ENCODE measurements at regions not wholly inside any gene's neighbourhood (a gene's known extent, or its start where the extent isn't known, plus 50 kb on each side); places are given as distances from the start of the nearest gene placed in this dataset.

DNA sequence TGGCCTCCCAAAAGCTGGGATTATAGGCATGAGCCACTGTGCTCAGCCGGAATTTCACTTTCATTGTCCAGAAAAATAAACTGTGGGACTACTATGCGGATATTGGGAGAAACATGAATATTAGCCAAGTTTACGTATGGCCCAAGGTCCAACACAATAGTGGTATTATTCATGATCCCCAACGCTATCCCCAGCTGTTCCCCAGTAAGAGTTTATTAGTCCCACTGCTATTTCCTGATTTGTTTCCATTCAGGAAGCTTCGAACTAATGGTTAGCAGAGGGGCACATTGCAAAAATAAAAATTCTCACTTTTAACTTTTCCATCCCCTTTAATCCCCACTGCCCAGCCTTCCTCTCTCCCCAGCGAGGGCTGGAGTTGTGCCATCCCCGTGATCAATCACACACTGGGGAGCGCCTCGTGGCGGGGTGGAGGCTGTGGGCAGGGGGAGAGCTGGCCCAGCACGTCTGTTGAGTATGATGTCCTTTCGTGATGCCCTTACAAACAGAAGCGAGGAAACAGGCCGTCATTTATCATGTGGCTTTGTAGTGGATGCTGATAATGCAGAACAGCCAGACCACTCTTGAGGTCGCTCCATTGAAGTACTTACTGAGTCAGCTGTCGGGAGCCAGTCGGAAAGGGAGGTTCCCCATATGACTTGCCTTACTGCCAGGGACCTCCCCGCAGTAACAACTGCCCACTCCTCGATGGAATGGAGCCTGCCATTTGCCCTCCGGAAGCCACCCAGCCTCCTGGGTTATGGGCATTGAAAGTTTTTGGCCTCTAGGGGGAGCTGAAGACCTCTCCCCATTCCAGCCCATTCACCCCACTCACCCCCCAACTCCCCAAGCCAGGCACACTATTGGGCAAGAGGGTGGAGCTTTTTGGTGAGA, 117.0 kb downstream of the KDR start:
- DNase-seq (ENCODE audit: low spot score in 2 of 2): no peak
- H3K27ac ChIP-seq: no peak overlapping the region
- no peaks in the 10 kb centered on the region for H3K27me3 ChIP-seq
- H3K36me3 ChIP-seq: no peaks in the 10 kb centered on the region
- no peaks in the 10 kb centered on the region for H3K9me3 ChIP-seq
- no peak overlapping the region for H3K4me3 ChIP-seq
- no peak for TF ChIP-seq CTCF (IDR thresholded peaks at IDR 0.05)
- TF ChIP-seq POLR2AphosphoS5 (IDR thresholded peaks at IDR 0.05): no peak
- no peak for TF ChIP-seq EP300 (IDR thresholded peaks at IDR 0.05)
- TF ChIP-seq POLR2A (IDR thresholded peaks at IDR 0.05): no peak
- H3K4me1 ChIP-seq: peaks cover 4% of the 10 kb centered on the region
- WGBS: 67% methylated on average over 19 of the region's 20 CpGs

- no peaks in the 10 kb centered on the region for H3K36me3 ChIP-seq
- TF ChIP-seq POLR2A (IDR thresholded peaks at IDR 0.05) (no peak), EP300 (IDR thresholded peaks at IDR 0.05) (no peak), POLR2AphosphoS5 (IDR thresholded peaks at IDR 0.05) (no peak), CTCF (IDR thresholded peaks at IDR 0.05) (no peak)
- no peak overlapping the region for H3K4me3 ChIP-seq
- no peaks in the 10 kb centered on the region for H3K27me3 ChIP-seq
- peaks cover 4% of the 10 kb centered on the region for H3K4me1 ChIP-seq
- no peak overlapping the region for H3K27ac ChIP-seq
- H3K9me3 ChIP-seq: no peaks in the 10 kb centered on the region
- 89% methylated on average over 2 of the region's 2 CpGs for WGBS
- no peak for DNase-seq (ENCODE audit: low spot score in 2 of 2)
These were observed 119.5 kb downstream of the KDR start for GRCh38 chr4:55005910-55006309.

- H3K27me3 ChIP-seq: no peaks in the 10 kb centered on the region
- H3K9me3 ChIP-seq: no peaks in the 10 kb centered on the region
- no peak overlapping the region for H3K27ac ChIP-seq
- peaks cover 4% of the 10 kb centered on the region for H3K4me1 ChIP-seq
- TF ChIP-seq EP300 (IDR thresholded peaks at IDR 0.05) (no peak), CTCF (IDR thresholded peaks at IDR 0.05) (no peak), POLR2AphosphoS5 (IDR thresholded peaks at IDR 0.05) (no peak), POLR2A (IDR thresholded peaks at IDR 0.05) (no peak)
- no peaks in the 10 kb centered on the region for H3K36me3 ChIP-seq
- H3K4me3 ChIP-seq: no peak overlapping the region
- WGBS: 36% methylated on average over 1 of the region's 1 CpG
- no peak for DNase-seq (ENCODE audit: low spot score in 2 of 2)
These were observed 120.6 kb downstream of the KDR start for GRCh38 chr4:55004831-55005230.

DNA sequence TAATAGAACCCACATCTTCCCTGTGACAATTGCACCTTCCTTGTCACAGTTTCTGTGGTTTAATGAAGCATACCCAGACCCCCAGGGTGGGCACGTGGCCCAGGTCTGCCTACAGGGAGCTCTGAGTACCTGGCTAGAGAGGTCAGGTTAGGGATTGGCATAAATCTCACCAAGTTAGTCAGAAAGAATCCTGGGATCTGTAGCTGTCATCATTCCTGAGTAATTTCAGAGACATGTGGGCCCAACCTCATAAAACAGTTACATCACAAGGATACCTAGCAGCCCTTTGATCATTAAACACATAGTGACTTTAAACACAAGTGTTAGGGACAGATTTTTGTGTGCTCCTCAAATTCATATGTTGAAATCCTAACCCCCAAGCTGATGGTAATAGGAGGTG, 123.0 kb downstream of the KDR start:
- no peak overlapping the region for H3K27ac ChIP-seq
- H3K36me3 ChIP-seq: no peaks in the 10 kb centered on the region
- peaks cover 4% of the 10 kb centered on the region for H3K4me1 ChIP-seq
- no peak for DNase-seq (ENCODE audit: low spot score in 2 of 2)
- no peaks in the 10 kb centered on the region for H3K27me3 ChIP-seq
- WGBS: 38% methylated on average over 1 of the region's 1 CpG
- TF ChIP-seq EP300 (IDR thresholded peaks at IDR 0.05): no peak
- TF ChIP-seq POLR2AphosphoS5 (IDR thresholded peaks at IDR 0.05): no peak
- TF ChIP-seq POLR2A (IDR thresholded peaks at IDR 0.05): no peak
- TF ChIP-seq CTCF (IDR thresholded peaks at IDR 0.05): no peak
- H3K4me3 ChIP-seq: no peak overlapping the region
- no peaks in the 10 kb centered on the region for H3K9me3 ChIP-seq

- TF ChIP-seq POLR2A (IDR thresholded peaks at IDR 0.05) (no peak), POLR2AphosphoS5 (IDR thresholded peaks at IDR 0.05) (no peak), EP300 (IDR thresholded peaks at IDR 0.05) (no peak), CTCF (IDR thresholded peaks at IDR 0.05) (no peak)
These were observed 123.9 kb downstream of the KDR start for GRCh38 chr4:55001538-55001937.

More at GRCh38 chr4:55001538-55001937, 123.9 kb downstream of the KDR start:
- Histone ChIP-seq H3K36me3 (no peaks in the 10 kb centered on the region), H3K4me3 (no peak overlapping the region), H3K27ac (no peak overlapping the region), H3K4me1 (peaks cover 4% of the 10 kb centered on the region), H3K9me3 (no peaks in the 10 kb centered on the region), H3K27me3 (no peaks in the 10 kb centered on the region)
- no peak for DNase-seq (ENCODE audit: low spot score in 2 of 2)
- WGBS: 91% methylated on average over 1 of the region's 1 CpG

Data from suprapubic skin (tissue), 4 donors.